WI38 (cell line): ENCODE measurements at regions not wholly inside any gene's neighbourhood (a gene's known extent, or its start where the extent isn't known, plus 50 kb on each side); places are given as distances from the start of the nearest gene placed in this dataset.

Experiments used
- H3K4me3 ChIP-seq: 2 replicates; pipeline ENCODE4 v1.5.1; 2011; ENCODE audit warnings: low read depth, mild to moderate bottlenecking, control low read depth, low read length
- CTCF ChIP-seq: IDR thresholded peaks from 2 replicates; pipeline ENCODE4 v1.5.1; 2012; ENCODE audit warnings: low read depth, mild to moderate bottlenecking, control low read depth, low read length

- no peak overlapping the region for H3K4me3 ChIP-seq
- TF ChIP-seq CTCF = no peak
Observed at GRCh38 chr9:134575901-134576176, 65.8 kb upstream of the COL5A1 start.

DNA sequence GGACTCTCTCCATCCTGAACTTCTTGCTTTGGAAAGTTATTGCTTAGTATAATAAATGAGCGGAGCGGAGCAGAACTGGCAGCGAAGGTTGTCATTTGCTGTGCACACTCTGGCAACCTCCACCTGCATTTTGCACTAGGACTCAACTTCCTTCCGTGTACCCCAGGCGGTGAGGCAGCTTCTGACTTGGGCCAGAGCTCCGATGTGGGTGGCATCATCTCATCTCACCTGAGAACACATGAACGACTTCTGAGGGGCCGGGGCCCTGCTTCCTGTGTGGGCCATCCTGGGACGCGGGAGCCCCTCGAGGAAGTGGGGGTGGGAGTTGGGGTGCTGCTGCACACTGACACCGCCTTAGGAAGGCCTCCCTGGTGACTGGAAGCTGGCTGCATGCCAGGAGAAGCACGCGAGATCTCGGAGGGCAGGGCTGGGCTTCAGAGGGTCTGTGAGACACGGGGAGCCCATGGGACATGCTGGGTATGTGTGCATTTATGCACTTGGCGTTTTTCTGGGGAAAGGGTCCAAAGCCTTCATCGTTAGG, 56.5 kb upstream of the COL5A1 start:
- H3K4me3 ChIP-seq = no peak overlapping the region
- TF ChIP-seq CTCF = no peak

DNA sequence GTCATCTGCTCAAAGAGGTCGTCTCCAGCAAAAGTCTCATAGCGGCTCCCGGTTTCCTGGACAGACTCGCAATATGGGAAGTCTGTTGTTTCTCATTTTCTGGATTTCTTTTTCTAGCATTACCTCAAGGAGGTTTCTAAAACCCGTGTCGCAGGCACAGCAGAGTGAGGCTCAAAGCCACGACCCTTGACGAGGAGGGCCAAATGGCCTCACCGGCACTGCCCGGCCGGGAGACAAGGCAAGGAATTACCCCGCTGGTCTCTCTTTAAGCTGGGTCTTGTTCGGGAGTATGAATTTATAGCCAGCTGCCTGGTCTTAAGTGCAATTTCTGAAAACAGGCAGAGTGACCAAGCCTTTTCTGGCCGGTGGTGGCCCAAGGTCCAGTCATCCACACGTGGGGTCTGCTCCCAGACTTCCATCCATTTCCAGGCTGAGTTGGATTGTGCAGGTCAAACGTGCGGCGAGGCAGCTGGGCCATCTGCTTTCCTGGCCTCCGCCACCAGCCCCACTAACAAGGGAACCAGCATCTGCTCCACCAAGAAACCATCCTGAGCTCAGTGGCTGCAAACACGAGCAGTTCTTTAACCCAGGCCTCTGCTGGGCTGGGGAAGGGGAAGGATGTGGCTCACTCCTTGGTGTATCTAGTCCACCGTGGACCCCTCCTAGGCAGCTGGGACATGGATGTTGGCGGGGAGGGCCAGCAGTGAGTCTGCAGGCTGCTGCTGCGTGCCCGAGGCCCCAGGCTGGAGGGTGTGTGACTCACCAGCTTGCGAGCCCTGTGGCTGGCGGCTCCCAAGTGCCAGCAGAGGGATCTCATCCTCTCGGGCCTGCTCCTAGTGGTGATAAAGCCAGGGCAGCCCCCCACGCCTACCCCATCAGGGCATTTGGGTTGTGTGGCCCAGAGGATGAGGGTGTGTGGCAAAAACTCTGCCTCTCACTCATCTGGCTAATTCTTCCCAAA, 55.6 kb upstream of the COL5A1 start:
- TF ChIP-seq CTCF = peak; percentile 43
- H3K4me3 ChIP-seq = no peak overlapping the region

DNA sequence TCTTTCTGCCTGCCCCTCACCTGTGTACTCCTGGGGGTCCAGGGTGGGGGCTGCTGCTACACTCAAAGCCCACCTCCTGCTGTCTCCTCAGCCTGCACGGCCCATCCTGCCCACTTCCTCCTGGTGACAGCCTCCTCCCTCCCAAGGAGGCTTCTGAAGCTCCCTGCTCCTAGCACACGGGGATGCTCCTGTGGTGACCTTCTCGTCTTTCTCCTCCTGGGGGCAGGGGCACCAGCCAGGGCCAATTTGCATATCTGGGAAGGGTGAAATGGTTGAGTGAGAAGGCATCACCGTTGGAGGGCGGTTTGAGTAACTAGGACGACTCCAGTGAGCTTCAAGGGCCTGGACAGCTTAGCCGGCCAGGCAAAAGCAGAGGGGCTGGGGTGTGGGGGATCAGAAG, 51.9 kb upstream of the COL5A1 start:
- no peak for TF ChIP-seq CTCF
- no peak overlapping the region for H3K4me3 ChIP-seq

GRCh38 chr9:134590240-134591081, 51.1 kb upstream of the COL5A1 start:
- H3K4me3 ChIP-seq = no peak overlapping the region
- TF ChIP-seq CTCF = no peak

- TF ChIP-seq CTCF = no peak
- H3K4me3 ChIP-seq = no peak overlapping the region
Observed at GRCh38 chr9:134591082-134591571, 50.5 kb upstream of the COL5A1 start.
